BJ (cell line): ENCODE measurements at regions not wholly inside any gene's neighbourhood (a gene's known extent, or its start where the extent isn't known, plus 50 kb on each side); places are given as distances from the start of the nearest gene placed in this dataset.

Experiments
- CTCF ChIA-PET: fragments of 350-600 bp; formaldehyde crosslinking; extraction: SDS; loops from one replicate; lab custom pipeline; 2021; ENCODE audit warnings: antibody characterized with exemption, inconsistent platforms; lab: Yijun Ruan, JAX
- POLR2A ChIA-PET: fragments of 300-600 bp; sonication (Branson Sonifier 250); formaldehyde crosslinking; extraction: SDS; loops from one replicate; lab custom pipeline; 2021; ENCODE audit warnings: antibody characterized with exemption; lab: Charles Lee
- DNase-seq: peaks from one replicate; pipeline ENCODE4 v3.0.0-alpha.2; 2011; ENCODE audit warnings: low read depth
- H3K27me3 ChIP-seq: 2 replicates; pipeline ENCODE4 v1.6.0; 2011; ENCODE audit warnings: low read length; ENCODE audit not compliant: control insufficient read depth, insufficient read depth
- H3K36me3 ChIP-seq: 2 replicates; pipeline ENCODE4 v1.5.1; 2011; ENCODE audit warnings: low read length; ENCODE audit not compliant: control insufficient read depth, insufficient read depth
- H3K4me3 ChIP-seq: 2 replicates; pipeline ENCODE4 v1.5.1; 2011; ENCODE audit warnings: low read depth, mild to moderate bottlenecking, control low read depth, low read length
- CTCF ChIP-seq: IDR thresholded peaks from 2 replicates; pipeline ENCODE4 v1.5.1; 2011; ENCODE audit warnings: low read depth, mild to moderate bottlenecking, control low read depth, inconsistent platforms, low read length, moderate library complexity; ENCODE audit not compliant: insufficient read depth

- Histone ChIP-seq H3K36me3 (peaks cover 21% of the 10 kb centered on the region), H3K27me3 (no peaks in the 10 kb centered on the region), H3K4me3 (no peak overlapping the region)
- no peak for TF ChIP-seq CTCF
- POLR2A ChIA-PET, result no interaction called here
- CTCF ChIA-PET, result no interaction called here
- no peak for DNase-seq
Measured at GRCh38 chr19:5234412-5234811, 106.2 kb downstream of the PTPRS start.

GRCh38 chr19:5232798-5233505 is 107.7 kb downstream of the PTPRS start:
- no peak overlapping the region for H3K4me3 ChIP-seq
- H3K36me3 ChIP-seq, result peaks cover 16% of the 10 kb centered on the region
- ChIA-PET CTCF (interaction anchor here (0.7 to 1.5 kb wide), 2 partner anchors 49 to 185 kb away, joined by 3 to 4 read pairs; no protein-coding TSS in a partner anchor), POLR2A (no interaction called here)
- DNase-seq, result no peak
- H3K27me3 ChIP-seq, result no peaks in the 10 kb centered on the region
- no peak for TF ChIP-seq CTCF

GRCh38 chr19:5231857-5232678 is 108.5 kb downstream of the PTPRS start:
- no peak for TF ChIP-seq CTCF
- H3K4me3 ChIP-seq, result no peak overlapping the region
- CTCF ChIA-PET, result interaction anchor here (1.5 kb wide), 1 partner anchor 184 kb away, joined by 4 read pairs; no protein-coding TSS in a partner anchor
- H3K27me3 ChIP-seq, result no peaks in the 10 kb centered on the region
- peaks cover 10% of the 10 kb centered on the region for H3K36me3 ChIP-seq
- no peak for DNase-seq
- POLR2A ChIA-PET, result no interaction called here

- POLR2A ChIA-PET, result interaction anchor here (0.6 kb wide), 1 partner anchor 9 kb away, joined by 3 read pairs; no protein-coding TSS in a partner anchor
- no peak overlapping the region for H3K4me3 ChIP-seq
- no peaks in the 10 kb centered on the region for H3K27me3 ChIP-seq
- peaks cover 5% of the 10 kb centered on the region for H3K36me3 ChIP-seq
- CTCF ChIA-PET, result no interaction called here
- no peak for TF ChIP-seq CTCF
- no peak for DNase-seq
Measured at GRCh38 chr19:5230730-5231555, 109.7 kb downstream of the PTPRS start.
